ENCODE measurements at regions not wholly inside any gene's neighbourhood (a gene's known extent, or its start where the extent isn't known, plus 50 kb on each side); places are given as distances from the start of the nearest gene placed in this dataset.
"Not testable (repeated sequence)": the region's sequence is repeated elsewhere in the genome, so short reads cannot be mapped to it uniquely, and the experiment has no call there.

GRCh38 chr3:72065872-72066641 lies 281.1 kb upstream of the PROK2 start:
- DNase-seq, result no peak

- no peak for DNase-seq
Measured at GRCh38 chr3:72065236-72065635, 280.3 kb upstream of the PROK2 start.

- not testable (repeated sequence) for DNase-seq
Measured at GRCh38 chr3:72064727-72065126, 279.8 kb upstream of the PROK2 start.

GRCh38 chr3:72062017-72062416 lies 277.1 kb upstream of the PROK2 start:
- no peak for DNase-seq

GRCh38 chr3:72060447-72061034 lies 275.6 kb upstream of the PROK2 start:
- DNase-seq, result no peak

- DNase-seq, result no peak
Measured at GRCh38 chr3:72058493-72059081, 273.6 kb upstream of the PROK2 start.

GRCh38 chr3:72055436-72055835 lies 270.5 kb upstream of the PROK2 start:
- no peak for DNase-seq

GRCh38 chr3:72054976-72055375 lies 270.0 kb upstream of the PROK2 start:
- DNase-seq, result no peak

GRCh38 chr3:72052841-72053409 lies 268.0 kb upstream of the PROK2 start:
- no peak for DNase-seq

- DNase-seq, result no peak
Measured at GRCh38 chr3:72050771-72051170, 265.8 kb upstream of the PROK2 start.

- no peak for DNase-seq
Measured at GRCh38 chr3:72050048-72050632, 265.2 kb upstream of the PROK2 start.

GRCh38 chr3:72049300-72049699 lies 264.4 kb upstream of the PROK2 start:
- no peak for DNase-seq

GRCh38 chr3:72048873-72049272 lies 263.9 kb upstream of the PROK2 start:
- no peak for DNase-seq

GRCh38 chr3:72047221-72047871 lies 262.4 kb upstream of the PROK2 start:
- DNase-seq, result no peak

GRCh38 chr3:72044231-72044855 lies 259.4 kb upstream of the PROK2 start:
- DNase-seq, result peak; percentile 44 to 57 (median 53)

GRCh38 chr3:72043204-72044133 lies 258.5 kb upstream of the PROK2 start:
- DNase-seq, result peak; percentile 81 to 89 (median 88)

GRCh38 chr3:72042397-72043203 lies 257.7 kb upstream of the PROK2 start:
- DNase-seq, result peak in 1 of 3 donors; percentile 23

- DNase-seq, result no peak
Measured at GRCh38 chr3:72041511-72041910, 256.6 kb upstream of the PROK2 start.

- DNase-seq, result no peak
Measured at GRCh38 chr3:72041076-72041475, 256.1 kb upstream of the PROK2 start.

- DNase-seq, result no peak
Measured at GRCh38 chr3:72039677-72040076, 254.7 kb upstream of the PROK2 start.

Data from suppressor macrophage treated with lipopolysaccharide for 1 hour (primary cell).